NB4 (cell line): ENCODE measurements at regions not wholly inside any gene's neighbourhood (a gene's known extent, or its start where the extent isn't known, plus 50 kb on each side); places are given as distances from the start of the nearest gene placed in this dataset.

Experiments used
- DNase-seq: peaks from one replicate; pipeline ENCODE4 v3.0.0; 2010; ENCODE audit warnings: low read depth
- H3K4me3 ChIP-seq: one replicate; pipeline ENCODE4 v1.5.1; 2011; ENCODE audit warnings: mild to moderate bottlenecking, low read depth, low read length, moderate library complexity
- CTCF ChIP-seq: IDR thresholded peaks from one replicate; pipeline ENCODE4 v1.5.1; 2012; ENCODE audit warnings: low read depth, low read length
- MAX ChIP-seq: IDR thresholded peaks from 2 replicates; pipeline ENCODE4 v1.6.1; 2011; ENCODE audit warnings: low read depth, low read length
- MYC ChIP-seq: IDR thresholded peaks from 2 replicates; pipeline ENCODE4 v1.6.1; 2011; ENCODE audit warnings: low read depth, low read length
- POLR2A ChIP-seq: IDR thresholded peaks from 2 replicates; pipeline ENCODE4 v1.6.1; 2011; ENCODE audit warnings: mild to moderate bottlenecking; ENCODE audit not compliant: insufficient read length; ENCODE audit errors: extremely low read depth

- no peak for TF ChIP-seq MAX
- no peak for TF ChIP-seq MYC
- no peak for TF ChIP-seq POLR2A
- TF ChIP-seq CTCF: no peak
- H3K4me3 ChIP-seq: no peak overlapping the region
- DNase-seq: no peak
These were observed 313.5 kb downstream of the PYDC2 start for GRCh38 chr3:191774485-191774884.

GRCh38 chr3:191775451-191776233 lies 314.7 kb downstream of the PYDC2 start:
- DNase-seq: no peak
- no peak for TF ChIP-seq MAX
- TF ChIP-seq CTCF: no peak
- TF ChIP-seq POLR2A: no peak
- TF ChIP-seq MYC: no peak
- no peak overlapping the region for H3K4me3 ChIP-seq

- TF ChIP-seq POLR2A: no peak
- no peak for DNase-seq
- H3K4me3 ChIP-seq: no peak overlapping the region
These were observed 320.1 kb downstream of the PYDC2 start for GRCh38 chr3:191781044-191781443.

GRCh38 chr3:191783024-191783423 lies 322.1 kb downstream of the PYDC2 start:
- H3K4me3 ChIP-seq: no peak overlapping the region
- no peak for DNase-seq
- no peak for TF ChIP-seq MAX
- TF ChIP-seq POLR2A: no peak
- no peak for TF ChIP-seq MYC
- no peak for TF ChIP-seq CTCF

- TF ChIP-seq POLR2A (no peak), CTCF (no peak), MAX (no peak), MYC (no peak)
- H3K4me3 ChIP-seq: no peak overlapping the region
- DNase-seq: no peak
These were observed 330.0 kb downstream of the PYDC2 start for GRCh38 chr3:191790934-191791333.

GRCh38 chr3:191792580-191792979 lies 331.6 kb downstream of the PYDC2 start:
- DNase-seq: no peak
- H3K4me3 ChIP-seq: no peak overlapping the region
- TF ChIP-seq CTCF: no peak
- TF ChIP-seq POLR2A: no peak
- TF ChIP-seq MYC: no peak
- TF ChIP-seq MAX: no peak
